GM12891 (cell line): ENCODE measurements at regions not wholly inside any gene's neighbourhood (a gene's known extent, or its start where the extent isn't known, plus 50 kb on each side); places are given as distances from the start of the nearest gene placed in this dataset.

ENCODE experiments used
- POLR2A ChIP-seq: IDR thresholded peaks from 2 replicates; pipeline ENCODE4 v1.6.1; 2011; ENCODE audit warnings: low read depth, low read length, control low read depth
- POLR2AphosphoS5 ChIP-seq: IDR thresholded peaks from 2 replicates; pipeline ENCODE4 v1.6.1; 2011; ENCODE audit warnings: low read depth, low read length, control low read depth
- POU2F2 ChIP-seq: IDR thresholded peaks from 2 replicates; pipeline ENCODE4 v1.6.1; 2011; ENCODE audit warnings: low read depth, mild to moderate bottlenecking, control low read depth, low read length, moderate library complexity
- SPI1 ChIP-seq: IDR thresholded peaks from 2 replicates; pipeline ENCODE4 v1.6.1; 2011; ENCODE audit warnings: low read depth, low read length, control low read depth
- TAF1 ChIP-seq: IDR thresholded peaks from 2 replicates; pipeline ENCODE4 v1.6.1; 2011; ENCODE audit warnings: low read depth, low read length, control low read depth

- TF ChIP-seq POLR2AphosphoS5: no peak
- no peak for TF ChIP-seq SPI1
- TF ChIP-seq POU2F2: no peak
- no peak for TF ChIP-seq POLR2A
- no peak for TF ChIP-seq TAF1
Measured at GRCh38 chr6:14412026-14412425, 294.5 kb downstream of the CD83 start.
